Occipital lobe (tissue), 1 donor: ENCODE measurements at regions not wholly inside any gene's neighbourhood (a gene's known extent, or its start where the extent isn't known, plus 50 kb on each side); places are given as distances from the start of the nearest gene placed in this dataset.
"Not testable (repeated sequence)": the region's sequence is repeated elsewhere in the genome, so short reads cannot be mapped to it uniquely, and the experiment has no call there.

Experiments used
- DNase-seq: peaks from one replicate; lab custom pipeline; 2025; lab: John Stamatoyannopoulos, UW

DNA sequence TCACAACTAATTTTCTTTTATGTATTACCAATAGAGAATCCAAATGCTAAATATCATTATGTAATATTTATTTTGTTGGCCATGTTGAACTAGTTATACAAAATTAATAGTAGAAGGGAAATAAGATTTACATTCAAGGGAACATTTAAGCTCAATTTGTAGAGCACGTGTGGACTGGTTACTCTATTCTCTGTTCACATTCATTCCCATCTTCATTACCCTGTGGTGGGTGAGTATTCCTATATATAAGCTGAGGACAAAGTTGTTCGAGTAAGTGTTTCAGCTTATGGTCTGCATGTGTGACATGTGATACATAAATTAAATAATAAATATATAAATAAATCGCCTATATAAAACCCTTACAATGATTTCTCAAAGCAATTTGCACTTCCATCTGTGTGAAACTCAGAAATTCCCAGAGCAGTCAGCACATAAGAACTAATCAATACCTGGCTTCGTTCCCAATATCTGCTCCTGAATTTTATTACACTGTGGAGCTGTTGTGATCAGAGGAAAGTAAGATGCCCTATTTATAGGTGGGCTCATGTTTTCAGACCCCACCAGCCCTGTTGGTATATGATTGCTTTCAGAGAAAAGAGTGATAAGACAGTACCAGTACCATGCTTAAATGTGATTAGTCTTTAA, 308.2 kb upstream of the DCN start:
- no peak for DNase-seq

DNA sequence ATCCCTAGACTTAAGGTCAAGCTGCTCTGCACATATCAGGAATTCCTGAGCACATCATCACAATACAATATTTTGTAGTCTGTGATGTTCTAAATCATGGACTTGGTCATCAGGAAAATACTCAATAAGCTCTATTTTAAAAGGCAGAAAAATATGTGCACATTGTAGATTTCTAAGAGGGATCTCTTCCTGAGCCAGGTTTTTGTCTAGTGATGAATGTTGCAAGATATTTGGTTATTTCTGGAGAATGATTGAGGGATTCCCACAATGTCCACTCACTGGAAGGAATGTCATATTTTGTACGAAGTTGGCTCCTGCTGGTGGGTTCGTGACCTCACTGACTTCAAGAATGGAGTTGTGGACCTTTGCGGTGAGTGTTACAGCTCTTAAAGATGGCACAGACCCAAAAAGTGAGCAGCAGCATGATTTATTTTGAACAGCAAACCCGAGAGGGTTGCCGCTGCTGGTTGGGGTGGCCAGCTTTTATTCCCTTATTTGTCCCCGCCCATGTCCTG, 300.9 kb upstream of the DCN start:
- DNase-seq, result no peak

DNA sequence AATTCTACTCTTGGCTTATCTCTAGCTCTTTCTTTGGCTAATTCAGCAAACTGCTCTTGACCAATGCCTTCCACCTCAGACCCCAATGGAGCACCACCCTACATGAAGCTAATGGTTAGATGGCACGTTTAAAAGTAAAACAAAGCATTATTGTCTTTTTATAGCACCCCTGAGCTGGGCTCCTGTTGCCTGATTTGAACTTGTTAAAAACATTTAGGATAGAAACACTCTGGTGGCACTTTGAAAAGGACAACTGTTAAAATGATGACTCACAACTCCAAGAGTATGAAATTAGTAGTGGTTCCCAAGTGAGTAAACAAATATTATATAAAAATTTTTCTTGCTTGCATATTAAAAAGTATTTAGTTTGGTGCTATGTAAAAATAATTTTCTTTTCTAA, 299.6 kb upstream of the DCN start:
- no peak for DNase-seq

DNA sequence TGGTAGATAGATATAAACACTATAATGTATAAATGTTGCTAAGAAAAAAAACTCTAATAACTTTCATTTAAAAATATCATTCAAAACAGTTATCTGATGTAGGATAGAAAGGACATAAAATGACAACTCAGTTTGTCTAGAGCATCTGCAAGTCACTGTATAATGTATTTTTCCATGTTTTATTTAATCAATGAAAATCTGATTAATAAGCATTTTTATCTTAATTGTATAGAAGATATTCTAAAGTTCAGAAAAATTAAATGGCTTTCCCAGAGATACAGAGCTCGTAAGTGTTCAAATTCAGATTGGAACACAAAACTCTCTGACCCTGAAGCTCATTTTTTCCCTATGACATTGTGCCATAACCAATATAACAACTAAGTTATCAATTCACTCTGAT, 295.9 kb upstream of the DCN start:
- DNase-seq, result no peak

DNA sequence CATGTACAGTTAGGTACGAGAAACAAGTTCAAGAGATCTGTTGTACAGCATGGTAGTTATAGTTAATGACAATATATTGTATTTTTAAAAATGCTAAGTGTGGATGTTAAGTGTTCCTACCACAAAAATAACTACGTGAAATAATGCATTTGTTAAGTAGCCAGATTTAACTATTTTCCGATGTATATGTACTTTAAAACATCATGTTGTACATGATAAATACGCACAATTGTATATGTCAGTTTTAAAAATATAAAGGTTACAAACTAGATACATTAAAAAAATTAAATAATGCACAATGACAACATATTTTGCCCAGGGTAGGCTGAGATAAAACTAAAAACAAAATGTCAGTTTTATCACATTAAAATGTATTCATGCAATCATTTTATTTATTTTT, 285.1 kb upstream of the DCN start:
- DNase-seq, result no peak

DNA sequence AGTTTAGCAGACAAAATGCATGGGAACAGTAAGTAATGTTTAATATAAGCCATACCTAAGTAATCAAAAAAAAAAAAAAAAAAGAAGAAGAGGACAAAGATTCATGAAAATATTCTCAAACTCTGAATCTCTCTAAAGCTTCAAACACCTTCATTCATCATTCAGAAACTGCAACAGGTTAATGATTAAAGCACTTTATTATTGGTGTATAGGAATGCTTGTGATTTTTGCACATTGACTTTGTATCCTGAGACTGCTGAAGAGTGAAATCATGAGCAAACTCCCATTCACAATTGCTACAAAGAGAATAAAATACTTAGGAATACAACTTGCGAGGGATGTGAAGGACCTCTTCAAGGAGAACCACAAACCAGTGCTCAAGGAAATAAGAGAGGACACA, 278.4 kb upstream of the DCN start:
- DNase-seq, result no peak

DNA sequence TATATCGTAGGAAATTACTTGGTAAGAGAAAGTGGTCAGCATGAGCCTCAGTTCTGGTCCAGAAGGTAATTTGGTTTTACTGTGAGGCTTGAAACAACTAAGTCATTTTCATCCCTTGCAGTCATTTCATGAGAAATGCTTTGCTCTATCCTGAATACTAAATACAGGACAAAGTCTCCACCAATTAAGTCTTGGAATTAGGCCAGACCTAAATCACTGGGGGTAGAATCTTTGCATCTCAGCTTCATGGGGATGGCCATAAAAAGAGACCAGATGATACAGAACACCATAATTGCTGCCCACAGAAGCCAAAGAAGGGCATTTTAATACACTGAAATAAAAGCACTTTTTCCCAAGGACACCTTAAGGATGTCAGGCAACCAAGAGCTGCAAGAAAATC, 277.9 kb upstream of the DCN start:
- DNase-seq, result no peak

DNA sequence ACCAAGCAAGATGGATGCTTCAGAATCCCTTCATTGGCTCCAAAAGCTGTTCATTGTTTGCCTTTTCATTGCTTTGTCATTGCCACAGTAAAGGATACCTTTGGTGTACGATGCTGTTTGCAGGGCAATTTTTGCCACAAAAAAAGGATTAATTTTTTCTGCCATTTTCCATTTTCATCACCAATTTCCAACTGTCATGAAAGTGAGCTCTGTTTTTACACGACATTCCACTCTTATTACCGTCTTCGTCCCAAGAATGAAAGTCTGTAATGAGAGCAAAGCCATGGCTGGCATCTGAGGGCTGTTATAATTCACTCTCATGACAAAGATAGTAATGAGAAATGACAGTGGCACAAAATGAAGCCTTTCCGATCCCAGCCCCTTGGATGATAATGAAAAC, 272.7 kb upstream of the DCN start:
- no peak for DNase-seq

DNA sequence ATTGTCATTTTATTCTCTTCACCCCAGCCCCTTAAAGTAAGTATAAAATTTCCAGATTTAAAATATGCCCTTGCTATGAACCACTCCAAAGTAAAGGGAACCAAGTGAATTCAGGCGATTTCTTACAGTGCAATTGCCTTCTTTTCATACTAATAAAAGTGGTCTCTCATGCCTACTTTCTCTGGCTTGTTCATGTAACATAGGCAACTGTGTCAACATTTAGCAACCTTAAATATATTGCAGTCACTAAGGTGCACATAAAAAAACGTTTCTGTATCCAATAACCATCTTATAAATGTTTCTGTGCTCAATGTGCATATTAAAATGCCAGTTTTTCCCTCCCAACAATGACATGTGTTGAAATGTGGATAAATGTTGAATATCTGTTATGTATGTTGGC, 271.6 kb upstream of the DCN start:
- DNase-seq, result no peak

DNA sequence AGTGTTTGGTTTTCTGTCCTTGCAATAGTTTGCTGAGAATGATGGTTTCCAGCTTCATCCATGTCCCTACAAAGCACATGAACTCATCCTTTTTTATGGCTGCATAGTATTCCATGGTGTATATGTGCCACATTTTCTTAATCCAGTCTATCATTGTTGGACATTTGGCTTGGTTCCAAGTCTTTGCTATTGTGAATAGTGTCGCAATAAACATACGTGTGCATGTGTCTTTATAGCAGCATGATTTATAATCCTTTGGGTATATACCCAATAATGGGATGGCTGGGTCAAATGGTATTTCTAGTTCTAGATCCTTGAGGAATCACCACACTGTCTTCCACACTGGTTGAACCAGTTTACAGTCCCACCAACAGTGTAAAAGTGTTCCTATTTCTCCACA, 269.8 kb upstream of the DCN start:
- DNase-seq, result not testable (repeated sequence)

DNA sequence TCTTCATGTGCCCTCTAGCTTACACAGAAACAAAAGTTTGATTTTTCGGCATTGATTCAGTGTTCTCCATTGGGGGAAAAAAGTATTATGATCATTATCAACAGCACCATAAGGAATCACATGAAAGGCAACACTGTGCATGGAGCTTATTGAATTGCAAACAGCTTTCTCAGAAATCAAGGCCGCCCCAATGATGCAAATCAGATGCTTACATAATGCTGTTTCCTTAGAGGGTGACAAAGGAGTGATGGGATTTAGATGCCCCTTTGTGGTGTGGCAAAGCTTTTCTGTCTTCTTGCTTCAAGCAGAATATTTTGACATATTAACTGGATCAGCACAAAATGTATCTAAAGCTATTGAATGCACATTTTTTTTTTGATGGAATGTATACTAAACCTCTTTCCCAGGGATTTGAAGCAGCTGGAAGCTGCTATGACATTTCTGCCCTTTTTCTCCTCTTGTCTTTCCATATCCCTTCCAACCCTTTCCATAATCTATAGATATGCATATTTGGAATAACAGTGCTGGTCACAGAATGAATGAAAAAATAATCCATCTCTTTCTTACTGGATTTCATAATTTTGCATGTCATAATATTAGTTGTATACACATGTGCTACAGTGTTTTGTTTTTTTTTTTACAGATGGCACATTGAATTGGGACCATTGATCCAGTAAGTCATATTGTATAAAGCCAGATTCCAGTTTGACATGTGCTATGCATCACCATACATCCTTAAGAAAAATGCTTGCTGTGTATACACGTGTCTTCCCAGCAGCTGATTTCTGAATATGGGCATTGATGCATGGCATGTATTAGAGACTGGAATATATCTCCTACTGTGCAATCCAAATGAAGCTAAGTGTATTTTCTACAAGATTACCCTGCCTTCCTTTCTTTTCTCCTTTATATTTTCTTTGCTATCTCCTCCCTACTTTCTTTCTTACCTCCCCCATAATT, 259.7 kb upstream of the DCN start:
- DNase-seq, result no peak

DNA sequence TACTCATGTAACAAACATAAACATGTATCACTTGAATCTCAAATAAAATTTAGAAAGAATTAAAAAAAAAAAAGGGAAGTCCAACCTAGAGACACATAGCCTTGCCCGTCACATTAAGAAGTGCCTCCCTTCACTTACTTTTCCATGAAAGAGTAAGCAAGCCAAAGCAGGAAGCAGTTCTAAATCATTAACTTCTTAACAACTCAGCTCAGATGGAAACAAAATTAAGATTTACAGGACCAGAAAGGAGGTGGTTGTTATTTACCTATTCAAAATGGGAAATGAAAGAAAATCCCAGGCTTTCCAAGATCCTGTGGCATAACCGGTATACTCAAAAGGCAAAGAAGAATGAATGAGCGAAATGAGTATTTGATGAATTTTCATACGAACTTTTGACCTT, 258.6 kb upstream of the DCN start:
- DNase-seq, result no peak

DNA sequence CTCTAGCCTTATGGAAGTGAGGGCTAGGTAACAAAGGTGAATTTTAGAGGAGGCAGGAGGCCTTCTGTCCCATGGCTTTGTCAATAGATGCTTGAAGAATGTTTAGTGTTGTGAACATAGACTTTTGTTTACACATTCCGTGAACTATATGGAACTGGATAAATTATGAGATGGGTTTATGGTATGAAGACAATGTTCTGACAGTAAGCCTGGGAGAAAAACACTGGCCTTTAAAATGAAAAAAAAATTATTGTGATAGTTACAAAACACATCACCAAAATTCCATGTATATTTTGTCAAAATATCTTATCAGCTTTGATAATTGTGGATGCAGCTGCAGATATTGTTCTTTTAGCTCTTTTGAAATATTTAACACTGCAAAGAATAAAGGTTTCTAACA, 251.5 kb upstream of the DCN start:
- no peak for DNase-seq

DNA sequence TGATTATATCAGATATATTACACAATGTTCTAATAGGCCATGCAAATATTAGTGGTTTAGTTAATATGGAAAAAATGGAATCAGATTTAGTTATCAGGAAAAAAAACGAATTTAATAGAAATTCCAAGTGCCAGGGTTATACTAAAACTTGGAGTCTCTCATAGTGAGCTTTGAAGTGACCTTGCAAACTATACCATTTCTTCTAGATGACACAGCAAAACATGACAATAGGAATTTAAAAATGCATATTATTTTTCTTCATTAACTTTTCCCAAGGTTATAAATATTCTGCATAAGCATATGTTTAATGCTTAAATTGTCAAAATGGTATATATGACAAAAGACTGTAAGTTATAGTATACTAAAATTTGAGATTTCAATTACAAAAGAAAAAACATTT, 250.1 kb upstream of the DCN start:
- DNase-seq, result no peak

DNA sequence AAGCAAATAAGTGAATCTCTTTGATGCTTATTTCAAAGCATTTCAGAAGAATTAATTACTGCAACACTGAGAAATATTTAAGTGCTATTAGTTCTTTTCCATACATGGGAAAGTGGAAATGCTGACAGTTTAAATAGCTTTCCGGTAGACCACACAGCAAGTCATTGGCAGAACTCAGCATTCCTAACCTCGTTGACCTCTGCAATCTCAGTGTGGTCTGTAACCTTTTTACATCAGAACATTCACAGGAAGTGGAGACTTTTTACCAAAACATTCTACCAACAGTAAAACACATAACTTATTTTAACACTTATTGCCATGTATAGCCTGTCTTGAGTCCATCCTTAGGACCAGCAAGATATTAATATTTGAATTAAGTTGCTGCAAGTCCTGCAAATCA, 249.5 kb upstream of the DCN start:
- DNase-seq, result no peak

DNA sequence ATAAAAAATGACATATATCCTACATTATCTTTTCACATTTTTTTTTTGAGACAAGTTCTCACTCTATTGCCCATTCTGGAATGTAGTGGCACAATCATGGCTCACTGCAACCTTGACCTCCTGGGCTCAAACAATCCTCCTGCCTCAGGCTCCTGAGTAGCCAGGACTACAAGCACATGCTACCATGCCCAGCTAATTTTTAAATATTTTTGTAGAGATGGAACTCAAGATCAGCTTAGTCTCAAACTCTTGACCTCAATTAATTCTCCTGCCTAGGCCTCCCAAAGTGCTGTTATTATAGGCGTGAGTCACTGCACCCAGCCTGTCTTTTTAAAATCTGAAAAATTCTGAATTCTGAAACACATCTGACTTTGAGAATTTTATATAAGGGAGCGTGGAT, 241.9 kb upstream of the DCN start:
- DNase-seq, result no peak

DNA sequence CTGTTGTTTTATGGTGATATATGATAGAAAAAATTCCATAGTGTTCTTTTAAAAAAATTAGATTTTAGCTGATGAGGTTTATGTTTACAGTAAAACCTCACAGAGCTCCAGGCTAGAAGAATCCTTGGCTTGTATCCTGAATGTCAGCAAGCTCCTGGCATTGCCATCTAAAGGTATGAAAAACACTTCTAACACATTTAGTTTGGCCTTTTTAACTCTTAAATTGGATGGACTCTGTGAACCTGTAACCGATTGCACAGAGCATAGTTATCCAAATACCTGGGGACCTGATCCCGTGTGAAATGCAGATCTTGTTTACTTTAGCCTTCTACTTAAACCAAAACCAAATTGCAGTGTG, 241.1 kb upstream of the DCN start:
- DNase-seq, result no peak

DNA sequence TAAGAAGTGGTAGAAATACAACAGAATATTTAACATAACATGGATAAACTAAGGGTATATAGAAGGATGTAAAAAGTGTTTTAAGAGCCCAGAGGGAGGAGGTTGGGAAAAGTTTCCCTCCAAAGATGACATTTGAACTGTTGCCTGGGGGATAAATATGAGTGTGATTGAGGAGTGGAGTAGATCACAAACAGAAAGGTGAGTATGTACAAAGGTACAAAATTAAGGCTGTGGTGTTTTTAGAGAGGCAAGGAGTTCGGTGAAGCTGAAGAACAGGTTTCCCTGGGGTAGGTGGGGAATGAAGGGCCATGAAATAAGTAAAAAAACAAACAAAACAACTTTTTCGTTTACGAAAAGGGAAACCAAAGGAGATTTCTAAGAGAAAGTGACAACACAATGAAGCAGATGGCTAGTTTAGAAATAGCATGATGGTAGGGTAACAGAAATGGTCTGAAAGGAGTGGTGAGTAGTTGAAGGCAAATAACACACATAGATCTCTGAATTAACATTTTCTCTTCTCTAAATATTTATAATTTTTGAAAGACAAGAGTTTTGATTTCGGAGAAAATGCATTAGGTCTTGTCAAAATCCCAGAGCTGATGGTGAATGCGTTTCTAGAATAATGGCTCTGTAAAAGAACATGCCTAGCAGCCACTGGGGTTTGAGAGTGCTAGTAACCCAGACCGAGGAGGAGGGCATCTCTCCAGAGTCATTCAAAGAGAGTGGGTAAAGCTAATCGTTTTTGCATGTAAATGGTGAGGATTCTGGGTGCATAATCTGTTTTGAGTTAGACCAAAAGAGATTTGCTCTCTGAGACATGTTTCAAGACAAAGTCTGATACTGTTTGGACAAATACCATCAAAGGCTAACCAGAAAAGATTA, 240.4 kb upstream of the DCN start:
- no peak for DNase-seq

DNA sequence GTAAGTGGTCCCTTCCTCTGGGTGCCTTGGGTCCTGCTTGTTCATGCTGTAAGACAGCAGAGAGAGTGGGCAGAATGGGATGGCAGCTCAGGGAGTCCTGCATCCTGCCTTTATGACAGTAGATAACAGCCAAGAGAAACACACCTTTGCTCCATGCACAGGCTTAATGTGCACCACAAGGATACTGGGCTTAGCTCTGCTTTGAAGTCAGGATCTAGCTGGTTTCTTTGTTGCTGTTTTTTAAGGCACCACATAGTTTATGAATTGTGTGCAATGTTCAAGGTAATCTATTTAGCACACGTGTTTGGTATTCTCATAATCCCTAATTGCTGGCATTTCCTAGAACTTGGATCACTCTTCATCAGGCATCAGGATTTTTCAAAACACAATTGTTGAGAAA, 239.5 kb upstream of the DCN start:
- no peak for DNase-seq

DNA sequence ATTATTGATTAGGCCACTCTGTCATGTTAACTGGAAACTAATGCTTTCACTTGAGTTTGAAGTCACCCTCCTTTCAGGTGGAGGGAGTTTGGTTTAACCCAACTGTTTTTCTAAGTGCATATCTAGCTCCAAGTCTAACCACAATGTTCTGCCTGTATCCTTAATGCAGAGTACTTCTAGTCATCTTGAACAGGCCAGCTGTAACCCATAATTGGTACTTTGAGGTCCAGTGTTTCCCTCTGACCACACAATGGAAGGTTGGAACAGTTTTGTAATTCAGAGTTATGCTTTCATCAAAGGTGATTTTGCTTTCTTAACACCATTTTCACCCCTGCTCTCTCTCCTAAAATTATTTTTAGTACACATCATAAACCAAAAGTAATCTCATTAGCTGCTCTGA, 237.2 kb upstream of the DCN start:
- DNase-seq, result no peak

DNA sequence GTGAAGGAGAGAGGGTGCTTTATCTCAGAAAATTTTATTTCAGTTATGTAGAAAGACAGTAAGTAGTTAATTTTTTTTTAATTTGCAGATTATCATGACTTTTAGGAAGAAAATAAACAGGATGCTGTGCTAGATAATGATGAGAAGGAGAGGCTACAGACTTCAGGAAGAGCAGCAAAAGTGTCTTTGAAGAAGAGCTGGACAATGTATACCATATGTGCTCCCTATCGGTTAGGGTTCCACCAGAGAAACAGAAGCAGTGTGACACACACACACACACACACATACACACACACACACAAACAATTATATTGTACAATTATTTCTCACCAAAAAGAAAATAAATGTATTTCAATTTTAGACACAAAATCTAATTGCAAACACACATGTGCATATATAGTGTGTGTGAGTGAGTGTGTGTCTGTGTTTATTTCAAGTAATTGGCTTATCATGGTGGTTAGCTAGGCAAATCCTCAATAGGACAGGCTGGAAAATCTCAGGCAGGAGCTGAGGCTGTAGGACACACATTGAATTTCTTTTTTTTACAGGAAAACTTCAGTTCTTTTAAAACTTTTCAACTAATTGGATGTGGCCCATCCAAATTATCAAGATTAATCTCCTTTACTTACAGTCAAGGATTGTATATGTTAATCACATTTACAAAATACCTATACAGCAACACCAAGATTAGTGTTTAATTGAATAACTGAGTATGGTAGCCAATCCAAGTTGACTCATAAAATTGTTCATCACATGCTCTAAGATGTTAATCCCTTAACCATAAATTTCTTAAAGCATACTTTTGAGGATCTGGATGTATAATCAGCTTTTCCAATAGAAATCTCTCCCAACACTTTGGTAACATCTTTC, 235.8 kb upstream of the DCN start:
- no peak for DNase-seq
